K562 (cell line): ENCODE measurements at regions not wholly inside any gene's neighbourhood (a gene's known extent, or its start where the extent isn't known, plus 50 kb on each side); places are given as distances from the start of the nearest gene placed in this dataset.

Experiments
- BRD4 ChIP-seq: fragments of 200-600 bp; sonication (generic); IDR thresholded peaks from 2 replicates; pipeline ENCODE4 v1.6.1; 2017; ENCODE audit warnings: inconsistent platforms
- CAMTA2 ChIP-seq: fragments of 250-450 bp; sonication (Bioruptor Pico); conservative IDR thresholded peaks from 2 replicates; pipeline ENCODE4 v1.5.1; 2022
- CREB5 ChIP-seq: fragments of 250-450 bp; sonication (Bioruptor Pico); IDR thresholded peaks from 2 replicates; pipeline ENCODE4 v1.5.0; 2020; ENCODE audit warnings: mild to moderate bottlenecking
- GTF2F1 ChIP-seq: IDR thresholded peaks from 2 replicates; pipeline ENCODE4 v1.6.1; 2011; ENCODE audit warnings: low read depth, low read length, improper control_type of control experiment
- PTTG1 ChIP-seq: fragments of 450-650 bp; IDR thresholded peaks from 2 replicates; pipeline ENCODE4 v1.6.1; 2016; ENCODE audit warnings: low read depth, mild to moderate bottlenecking, missing genetic modification characterization, missing compliant biosample characterization
- SLC30A9 ChIP-seq: fragments of 250-450 bp; sonication (Bioruptor Pico); IDR thresholded peaks from 2 replicates; pipeline ENCODE4 v1.8.0; 2022; ENCODE audit warnings: mild to moderate bottlenecking, moderate library complexity
- THAP12 ChIP-seq: fragments of 250-450 bp; sonication (Bioruptor Pico); IDR thresholded peaks from 2 replicates; pipeline ENCODE4 v1.9.0; 2021; ENCODE audit warnings: mild to moderate bottlenecking, inconsistent platforms
- YBX1 ChIP-seq: fragments of 450-650 bp; IDR thresholded peaks from 2 replicates; pipeline ENCODE4 v1.7.1; 2016; ENCODE audit warnings: mild to moderate bottlenecking
- ZKSCAN1 ChIP-seq: fragments of 150-350 bp; IDR thresholded peaks from 2 replicates; pipeline ENCODE4 v1.6.1; 2016; ENCODE audit warnings: low read depth, low read length
- ZNF551 ChIP-seq: fragments of 250-450 bp; sonication (Bioruptor Pico); IDR thresholded peaks from 2 replicates; pipeline ENCODE4 v1.5.0; 2021; ENCODE audit warnings: mild to moderate bottlenecking, moderate library complexity
- TF ChIP-seq, protein P1 (sequence below), 2 experiments: fragments of 450-650 bp in 1 of 2; sonication (generic) in 1 of 2; formaldehyde crosslinking; conservative IDR thresholded peaks; 2 replicates each; pipeline versions ENCODE4 v1.4.0 to v1.8.1; 2020 to 2022; ENCODE audit warnings: mild to moderate bottlenecking in 1 of 2, missing genetic modification reagents in 1 of 2

DNA sequence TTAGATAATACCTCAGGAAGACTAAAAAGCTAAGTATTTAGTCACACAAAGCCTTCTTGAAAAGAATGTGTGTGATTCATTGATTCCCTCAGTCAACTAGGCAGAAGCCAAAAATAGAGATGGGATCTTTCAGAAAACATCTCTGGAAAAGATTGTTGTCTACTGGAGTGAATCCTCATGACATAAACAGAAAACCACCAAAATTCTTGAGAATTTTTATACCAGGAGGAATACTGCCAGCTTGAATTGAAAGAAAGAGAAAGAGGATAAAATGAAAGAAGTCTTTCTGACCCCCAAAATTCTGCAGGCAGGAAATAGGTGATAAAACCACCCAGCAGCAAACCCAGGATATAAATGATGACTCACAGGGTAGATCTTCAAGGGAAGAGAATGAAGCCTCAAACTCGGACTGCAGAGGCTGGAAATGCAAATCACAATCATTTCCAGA is 363.1 kb upstream of the PLSCR5 start (continued):
- TF ChIP-seq GTF2F1: no peak
- no peak for TF ChIP-seq PTTG1 (tag)
- TF ChIP-seq, protein P1, sequence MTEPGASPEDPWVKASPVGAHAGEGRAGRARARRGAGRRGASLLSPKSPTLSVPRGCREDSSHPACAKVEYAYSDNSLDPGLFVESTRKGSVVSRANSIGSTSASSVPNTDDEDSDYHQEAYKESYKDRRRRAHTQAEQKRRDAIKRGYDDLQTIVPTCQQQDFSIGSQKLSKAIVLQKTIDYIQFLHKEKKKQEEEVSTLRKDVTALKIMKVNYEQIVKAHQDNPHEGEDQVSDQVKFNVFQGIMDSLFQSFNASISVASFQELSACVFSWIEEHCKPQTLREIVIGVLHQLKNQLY (CRISPR knock-in tag; conservative IDR thresholded peaks at IDR 0.05): no peak
- TF ChIP-seq CREB5: no peak
- TF ChIP-seq YBX1: no peak
- no peak for TF ChIP-seq SLC30A9
- TF ChIP-seq CAMTA2: no peak
- no peak for TF ChIP-seq ZKSCAN1
- TF ChIP-seq THAP12 (CRISPR knock-in tag): no peak
- TF ChIP-seq ZNF551 (CRISPR knock-in tag): no peak
- TF ChIP-seq BRD4: no peak
